ENCODE measurements at regions not wholly inside any gene's neighbourhood (a gene's known extent, or its start where the extent isn't known, plus 50 kb on each side); places are given as distances from the start of the nearest gene placed in this dataset.
A peak's percentile ranks its signal among the peaks of the same experiment; 100 is the strongest.

GRCh38 chr5:154683101-154683880, 71.9 kb upstream of the LARP1 start:
- peak overlapping the region; percentile 86 to 92 for H3K27ac ChIP-seq (ENCODE audit: low read depth in 1 of 2, low read length in 2 of 2)
- DNase-seq (ENCODE audit: low spot score), result no peak
- no peaks in the 10 kb centered on the region for H3K9me3 ChIP-seq (ENCODE audit: control insufficient read depth in 4 of 4, low read length in 3 of 4)
- no peak for TF ChIP-seq MAX (IDR thresholded peaks at IDR 0.05)
- TF ChIP-seq EGR1 (IDR thresholded peaks at IDR 0.05; ENCODE audit: low read depth in 2 of 2), result no peak
- peak; percentile 33 for TF ChIP-seq TAF1 (conservative IDR thresholded peaks at IDR 0.05)
- no peak for TF ChIP-seq CTCF (IDR thresholded peaks at IDR 0.05; ENCODE audit: low read depth, low read length, missing input control)
- no peak for TF ChIP-seq FOXA1 (IDR thresholded peaks at IDR 0.05)
- TF ChIP-seq RXRA (IDR thresholded peaks at IDR 0.05), result no peak
- peak overlapping the region in 1 of 2 donors; percentile 38 for H3K9ac ChIP-seq (ENCODE audit: low read depth in 1 of 2, low read length in 2 of 2)
- WGBS, result 8% methylated on average over 16 of the region's 16 CpGs
- peaks cover 0 to 31% (median 17%) of the 10 kb centered on the region in 4 donors for H3K4me1 ChIP-seq (ENCODE audit: control insufficient read depth in 4 of 4, insufficient read depth in 4 of 4, low read length in 3 of 4)
- H3K27me3 ChIP-seq (ENCODE audit: control insufficient read depth in 4 of 4, insufficient read depth in 4 of 4, low read length in 3 of 4), result no peaks in the 10 kb centered on the region
- H3K36me3 ChIP-seq (ENCODE audit: control insufficient read depth in 4 of 4, insufficient read depth in 3 of 4, low read depth in 1 of 4, low read length in 3 of 4), result no peaks in the 10 kb centered on the region
- peak overlapping the region; percentile 34 to 57 (median 46) for H3K4me3 ChIP-seq (ENCODE audit: low read depth in 1 of 3, low read length in 3 of 3)

GRCh38 chr5:154679501-154679900, 75.7 kb upstream of the LARP1 start:
- H3K27ac ChIP-seq (ENCODE audit: low read depth in 1 of 2, low read length in 2 of 2), result no peak overlapping the region
- H3K9me3 ChIP-seq (ENCODE audit: control insufficient read depth in 4 of 4, low read length in 3 of 4), result no peaks in the 10 kb centered on the region
- H3K4me3 ChIP-seq (ENCODE audit: low read depth in 1 of 3, low read length in 3 of 3), result no peak overlapping the region
- peaks cover 0 to 27% (median 15%) of the 10 kb centered on the region in 4 donors for H3K4me1 ChIP-seq (ENCODE audit: control insufficient read depth in 4 of 4, insufficient read depth in 4 of 4, low read length in 3 of 4)
- H3K27me3 ChIP-seq (ENCODE audit: control insufficient read depth in 4 of 4, insufficient read depth in 4 of 4, low read length in 3 of 4), result no peaks in the 10 kb centered on the region
- WGBS, result 95% methylated on average over 4 of the region's 4 CpGs
- H3K9ac ChIP-seq (ENCODE audit: low read depth in 1 of 2, low read length in 2 of 2), result no peak overlapping the region
- DNase-seq (ENCODE audit: low spot score), result no peak
- H3K36me3 ChIP-seq (ENCODE audit: control insufficient read depth in 4 of 4, insufficient read depth in 3 of 4, low read depth in 1 of 4, low read length in 3 of 4), result no peaks in the 10 kb centered on the region
- no peak for TF ChIP-seq HNF4A (conservative IDR thresholded peaks at IDR 0.05)
- TF ChIP-seq REST (IDR thresholded peaks at IDR 0.05), result no peak
- no peak for TF ChIP-seq HNF4G (IDR thresholded peaks at IDR 0.05)
- no peak for TF ChIP-seq YY1 (IDR thresholded peaks at IDR 0.05)
- TF ChIP-seq ATF3 (IDR thresholded peaks at IDR 0.05), result no peak
- no peak for TF ChIP-seq FOXA1 (IDR thresholded peaks at IDR 0.05)
- TF ChIP-seq CTCF (IDR thresholded peaks at IDR 0.05; ENCODE audit: low read depth, low read length, missing input control), result no peak
- TF ChIP-seq RXRA (IDR thresholded peaks at IDR 0.05), result no peak
- no peak for TF ChIP-seq NR2F2 (IDR thresholded peaks at IDR 0.05)
- no peak for TF ChIP-seq SP1 (IDR thresholded peaks at IDR 0.05)
- TF ChIP-seq TAF1 (conservative IDR thresholded peaks at IDR 0.05), result no peak
- no peak for TF ChIP-seq FOXA2 (IDR thresholded peaks at IDR 0.05)
- TF ChIP-seq JUND (IDR thresholded peaks at IDR 0.05), result no peak
- TF ChIP-seq EGR1 (IDR thresholded peaks at IDR 0.05; ENCODE audit: low read depth in 2 of 2), result no peak
- no peak for TF ChIP-seq ZBTB33 (IDR thresholded peaks at IDR 0.05)

Data from liver (tissue), 8 donors.